ENCODE measurements at regions not wholly inside any gene's neighbourhood (a gene's known extent, or its start where the extent isn't known, plus 50 kb on each side); places are given as distances from the start of the nearest gene placed in this dataset.

DNA sequence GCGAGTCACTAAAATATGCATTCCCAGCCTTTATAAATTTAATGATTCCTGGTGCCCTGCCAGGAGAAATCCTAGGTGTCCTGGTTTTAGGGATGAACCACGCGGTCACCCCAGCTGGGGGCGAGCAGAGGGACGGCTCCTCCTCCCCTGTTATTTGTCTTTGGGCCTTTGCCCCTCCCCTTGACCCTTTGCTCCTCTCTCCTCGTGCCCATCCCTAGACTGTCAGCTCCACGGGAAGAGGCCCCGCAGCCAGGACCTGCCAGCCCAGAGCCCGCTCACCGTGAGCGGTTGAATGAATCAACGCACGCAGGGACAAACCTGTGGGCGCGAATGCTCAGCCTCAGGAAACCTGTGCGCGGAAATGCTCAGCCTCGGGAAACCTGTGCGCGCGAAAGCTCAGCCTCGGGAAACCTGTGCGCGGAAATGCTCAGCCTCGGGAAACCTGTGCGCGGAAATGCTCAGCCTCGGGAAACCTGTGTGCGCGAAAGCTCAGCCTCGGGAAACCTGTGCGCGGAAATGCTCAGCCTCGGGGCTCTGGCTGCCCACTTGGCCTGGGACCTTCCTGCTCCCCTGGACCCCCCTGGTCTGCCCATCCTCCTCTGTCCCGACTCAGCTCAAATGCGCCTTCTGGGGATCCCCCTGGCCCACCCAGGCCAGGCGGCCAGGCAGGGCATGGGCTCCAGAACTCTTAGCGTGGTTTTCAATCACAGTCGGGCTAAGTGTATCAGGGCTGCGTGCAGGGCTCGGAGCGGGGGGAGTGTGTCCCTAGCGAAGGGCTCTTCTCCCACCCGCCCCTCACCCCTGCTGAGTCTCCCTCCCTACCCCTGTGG, 140.5 kb upstream of the COL5A1 start:
- TF ChIP-seq POLR2A (IDR thresholded peaks at IDR 0.05) = no peak
- TF ChIP-seq, protein P1, sequence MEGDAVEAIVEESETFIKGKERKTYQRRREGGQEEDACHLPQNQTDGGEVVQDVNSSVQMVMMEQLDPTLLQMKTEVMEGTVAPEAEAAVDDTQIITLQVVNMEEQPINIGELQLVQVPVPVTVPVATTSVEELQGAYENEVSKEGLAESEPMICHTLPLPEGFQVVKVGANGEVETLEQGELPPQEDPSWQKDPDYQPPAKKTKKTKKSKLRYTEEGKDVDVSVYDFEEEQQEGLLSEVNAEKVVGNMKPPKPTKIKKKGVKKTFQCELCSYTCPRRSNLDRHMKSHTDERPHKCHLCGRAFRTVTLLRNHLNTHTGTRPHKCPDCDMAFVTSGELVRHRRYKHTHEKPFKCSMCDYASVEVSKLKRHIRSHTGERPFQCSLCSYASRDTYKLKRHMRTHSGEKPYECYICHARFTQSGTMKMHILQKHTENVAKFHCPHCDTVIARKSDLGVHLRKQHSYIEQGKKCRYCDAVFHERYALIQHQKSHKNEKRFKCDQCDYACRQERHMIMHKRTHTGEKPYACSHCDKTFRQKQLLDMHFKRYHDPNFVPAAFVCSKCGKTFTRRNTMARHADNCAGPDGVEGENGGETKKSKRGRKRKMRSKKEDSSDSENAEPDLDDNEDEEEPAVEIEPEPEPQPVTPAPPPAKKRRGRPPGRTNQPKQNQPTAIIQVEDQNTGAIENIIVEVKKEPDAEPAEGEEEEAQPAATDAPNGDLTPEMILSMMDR (IDR thresholded peaks at IDR 0.05) = no peak

Measured in heart left ventricle (tissue), 13 donors.